ENCODE measurements at regions not wholly inside any gene's neighbourhood (a gene's known extent, or its start where the extent isn't known, plus 50 kb on each side); places are given as distances from the start of the nearest gene placed in this dataset.

GRCh38 chr2:104703669-104704068, 150.2 kb upstream of the POU3F3 start:
- no peak for DNase-seq (ENCODE audit: low read depth)
- no peak overlapping the region for H3K4me3 ChIP-seq (ENCODE audit: low read depth, low read length)
- no peak for TF ChIP-seq CTCF (conservative IDR thresholded peaks at IDR 0.05; ENCODE audit: low read depth, low read length)

GRCh38 chr2:104704496-104705245, 149.2 kb upstream of the POU3F3 start:
- H3K4me3 ChIP-seq (ENCODE audit: low read depth, low read length), result no peak overlapping the region
- no peak for TF ChIP-seq CTCF (conservative IDR thresholded peaks at IDR 0.05; ENCODE audit: low read depth, low read length)
- no peak for DNase-seq (ENCODE audit: low read depth)

- no peak for DNase-seq (ENCODE audit: low read depth)
- no peak for TF ChIP-seq CTCF (conservative IDR thresholded peaks at IDR 0.05; ENCODE audit: low read depth, low read length)
- no peak overlapping the region for H3K4me3 ChIP-seq (ENCODE audit: low read depth, low read length)
Observed at GRCh38 chr2:104707056-104707455, 146.9 kb upstream of the POU3F3 start.

GRCh38 chr2:104708967-104709366, 144.9 kb upstream of the POU3F3 start:
- no peak overlapping the region for H3K4me3 ChIP-seq (ENCODE audit: low read depth, low read length)
- no peak for TF ChIP-seq CTCF (conservative IDR thresholded peaks at IDR 0.05; ENCODE audit: low read depth, low read length)
- no peak for DNase-seq (ENCODE audit: low read depth)

- no peak for TF ChIP-seq CTCF (conservative IDR thresholded peaks at IDR 0.05; ENCODE audit: low read depth, low read length)
- no peak for DNase-seq (ENCODE audit: low read depth)
Observed at GRCh38 chr2:104716061-104716460, 137.9 kb upstream of the POU3F3 start.

GRCh38 chr2:104733226-104733943, 120.5 kb upstream of the POU3F3 start:
- DNase-seq (ENCODE audit: low read depth), result peak; percentile 14
- H3K4me3 ChIP-seq (ENCODE audit: low read depth, low read length), result no peak overlapping the region
- TF ChIP-seq CTCF (conservative IDR thresholded peaks at IDR 0.05; ENCODE audit: low read depth, low read length), result peak; percentile 46

More at GRCh38 chr2:104716061-104716460, 137.9 kb upstream of the POU3F3 start:
- H3K4me3 ChIP-seq (ENCODE audit: low read depth, low read length), result no peak overlapping the region

All from choroid plexus epithelial cell (primary cell).